ENCODE measurements at regions not wholly inside any gene's neighbourhood (a gene's known extent, or its start where the extent isn't known, plus 50 kb on each side); places are given as distances from the start of the nearest gene placed in this dataset.

DNA sequence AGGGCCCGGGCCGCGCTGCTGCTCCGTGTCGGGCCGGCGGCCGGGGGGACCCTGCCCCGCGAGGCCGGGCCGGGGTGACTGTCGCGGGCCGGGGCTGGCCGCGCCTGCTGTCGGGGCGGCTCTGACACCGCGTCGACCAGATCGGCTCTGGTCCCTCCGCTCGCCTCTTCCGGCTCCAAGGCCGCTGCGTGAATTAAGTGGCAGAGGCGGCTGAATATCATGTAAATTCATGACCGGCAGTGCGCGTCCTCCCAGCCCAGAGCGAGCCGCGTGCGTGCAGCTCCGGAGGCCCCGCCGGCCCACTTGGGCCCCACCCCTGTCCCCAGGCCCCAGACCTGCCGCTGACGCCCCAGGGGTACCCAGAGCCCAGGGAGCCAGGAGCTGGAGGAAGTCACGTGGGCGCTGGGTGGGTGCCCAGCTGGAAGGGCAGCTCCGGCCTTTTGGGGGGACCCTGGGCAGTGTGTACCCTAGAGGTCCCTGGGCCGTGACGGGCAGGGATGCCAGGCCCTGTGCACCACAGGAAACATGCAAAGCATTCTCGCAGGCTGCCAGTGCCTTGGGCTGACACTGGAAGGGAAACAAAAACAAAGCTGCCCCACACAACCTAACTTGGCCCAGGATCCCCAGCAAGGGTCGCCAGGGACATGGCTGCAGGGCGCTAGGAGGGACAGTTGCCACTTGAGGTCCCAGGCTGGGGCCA lies 584.0 kb upstream of the MKI67 start:
- TF ChIP-seq, protein P1, sequence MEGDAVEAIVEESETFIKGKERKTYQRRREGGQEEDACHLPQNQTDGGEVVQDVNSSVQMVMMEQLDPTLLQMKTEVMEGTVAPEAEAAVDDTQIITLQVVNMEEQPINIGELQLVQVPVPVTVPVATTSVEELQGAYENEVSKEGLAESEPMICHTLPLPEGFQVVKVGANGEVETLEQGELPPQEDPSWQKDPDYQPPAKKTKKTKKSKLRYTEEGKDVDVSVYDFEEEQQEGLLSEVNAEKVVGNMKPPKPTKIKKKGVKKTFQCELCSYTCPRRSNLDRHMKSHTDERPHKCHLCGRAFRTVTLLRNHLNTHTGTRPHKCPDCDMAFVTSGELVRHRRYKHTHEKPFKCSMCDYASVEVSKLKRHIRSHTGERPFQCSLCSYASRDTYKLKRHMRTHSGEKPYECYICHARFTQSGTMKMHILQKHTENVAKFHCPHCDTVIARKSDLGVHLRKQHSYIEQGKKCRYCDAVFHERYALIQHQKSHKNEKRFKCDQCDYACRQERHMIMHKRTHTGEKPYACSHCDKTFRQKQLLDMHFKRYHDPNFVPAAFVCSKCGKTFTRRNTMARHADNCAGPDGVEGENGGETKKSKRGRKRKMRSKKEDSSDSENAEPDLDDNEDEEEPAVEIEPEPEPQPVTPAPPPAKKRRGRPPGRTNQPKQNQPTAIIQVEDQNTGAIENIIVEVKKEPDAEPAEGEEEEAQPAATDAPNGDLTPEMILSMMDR (IDR thresholded peaks at IDR 0.05), result no peak
- no peaks in the 10 kb centered on the region for H3K9me3 ChIP-seq
- H3K27me3 ChIP-seq, result peaks cover 34% of the 10 kb centered on the region
- no peaks in the 10 kb centered on the region for H3K4me1 ChIP-seq (ENCODE audit: control insufficient read depth in 1 of 2, insufficient read depth in 1 of 2, low read depth in 1 of 2, low read length in 1 of 2)
- H3K36me3 ChIP-seq, result no peaks in the 10 kb centered on the region
- H3K27ac ChIP-seq, result no peak overlapping the region
- H3K4me3 ChIP-seq (ENCODE audit: low read depth in 1 of 2, low read length in 1 of 2), result no peak overlapping the region

DNA sequence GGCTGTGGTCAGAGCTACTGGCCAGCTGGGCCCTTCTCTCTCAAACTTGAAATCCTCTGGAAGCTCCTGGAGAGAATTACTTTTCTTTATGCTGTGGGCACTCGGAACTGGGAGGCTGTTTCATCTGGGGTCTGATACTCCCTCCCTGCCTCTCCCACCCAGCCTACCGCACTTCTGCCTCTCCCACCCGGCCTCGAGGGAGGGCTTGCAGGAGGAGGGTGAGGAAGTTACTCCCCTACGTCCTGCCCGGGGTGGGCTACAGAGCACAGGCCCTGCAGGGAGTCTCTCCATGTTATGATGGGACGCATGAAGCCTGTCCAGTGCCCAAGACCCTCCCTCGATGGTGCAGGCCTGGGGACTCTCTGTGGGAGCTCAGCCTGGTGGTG lies 584.6 kb upstream of the MKI67 start:
- H3K27me3 ChIP-seq, result peaks cover 34% of the 10 kb centered on the region
- no peaks in the 10 kb centered on the region for H3K9me3 ChIP-seq
- TF ChIP-seq, protein P1 (IDR thresholded peaks at IDR 0.05), result no peak
- H3K4me3 ChIP-seq (ENCODE audit: low read depth in 1 of 2, low read length in 1 of 2), result no peak overlapping the region
- no peaks in the 10 kb centered on the region for H3K36me3 ChIP-seq
- H3K4me1 ChIP-seq (ENCODE audit: control insufficient read depth in 1 of 2, insufficient read depth in 1 of 2, low read depth in 1 of 2, low read length in 1 of 2), result no peaks in the 10 kb centered on the region
- H3K27ac ChIP-seq, result no peak overlapping the region

DNA sequence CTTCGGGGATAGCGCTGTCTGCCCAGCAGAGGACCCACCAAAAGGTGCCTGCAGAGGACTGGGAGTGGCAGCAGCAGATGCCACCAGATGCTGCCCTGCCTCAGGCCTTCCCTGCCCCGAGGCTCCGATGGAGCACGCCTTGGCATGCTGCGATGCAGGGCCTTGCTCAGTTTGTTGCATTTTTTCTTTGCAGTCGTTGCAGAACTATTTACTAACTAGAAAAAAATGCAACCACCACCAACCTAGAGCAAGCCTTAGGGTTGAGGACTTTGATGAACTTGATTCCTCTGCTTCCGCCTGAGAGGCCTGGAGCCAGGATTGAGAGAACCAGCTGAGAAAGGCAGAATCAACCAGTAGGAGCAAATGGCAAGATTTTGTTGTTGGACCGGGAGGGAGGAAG lies 585.6 kb upstream of the MKI67 start:
- TF ChIP-seq, protein P1 (IDR thresholded peaks at IDR 0.05), result no peak
- Histone ChIP-seq H3K36me3 (no peaks in the 10 kb centered on the region), H3K27me3 (peaks cover 34% of the 10 kb centered on the region), H3K9me3 (no peaks in the 10 kb centered on the region), H3K4me3 (ENCODE audit: low read depth in 1 of 2, low read length in 1 of 2) (no peak overlapping the region), H3K4me1 (ENCODE audit: control insufficient read depth in 1 of 2, insufficient read depth in 1 of 2, low read depth in 1 of 2, low read length in 1 of 2) (no peaks in the 10 kb centered on the region), H3K27ac (no peak overlapping the region)

- Histone ChIP-seq H3K9me3 (no peaks in the 10 kb centered on the region), H3K27ac (no peak overlapping the region), H3K4me1 (ENCODE audit: control insufficient read depth in 1 of 2, insufficient read depth in 1 of 2, low read depth in 1 of 2, low read length in 1 of 2) (no peaks in the 10 kb centered on the region), H3K27me3 (peaks cover 34% of the 10 kb centered on the region), H3K36me3 (no peaks in the 10 kb centered on the region), H3K4me3 (ENCODE audit: low read depth in 1 of 2, low read length in 1 of 2) (no peak overlapping the region)
- TF ChIP-seq, protein P1 (IDR thresholded peaks at IDR 0.05), result no peak
Measured at GRCh38 chr10:128712661-128713400, 586.6 kb upstream of the MKI67 start.

DNA sequence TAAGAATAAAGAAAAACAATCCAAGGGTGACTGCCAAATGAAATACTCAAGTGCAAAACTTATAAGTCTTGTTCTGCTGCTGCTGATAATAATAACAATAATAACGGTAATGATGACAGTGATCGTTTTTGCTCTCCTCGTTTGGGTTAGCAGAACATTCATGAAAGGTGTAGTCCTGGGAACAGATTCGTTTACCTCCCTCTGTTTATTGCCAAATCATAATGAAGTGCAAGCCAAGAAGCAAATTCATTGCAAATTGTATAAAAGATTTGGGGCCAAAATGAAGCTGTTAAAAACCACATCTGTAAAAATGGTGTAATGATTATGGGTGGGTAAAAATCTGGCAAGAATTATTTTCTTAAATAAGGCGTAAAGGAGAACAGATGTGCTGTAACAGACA lies 587.2 kb upstream of the MKI67 start:
- Histone ChIP-seq H3K9me3 (no peaks in the 10 kb centered on the region), H3K27me3 (peaks cover 33% of the 10 kb centered on the region), H3K4me1 (ENCODE audit: control insufficient read depth in 1 of 2, insufficient read depth in 1 of 2, low read depth in 1 of 2, low read length in 1 of 2) (no peaks in the 10 kb centered on the region), H3K36me3 (no peaks in the 10 kb centered on the region), H3K27ac (no peak overlapping the region), H3K4me3 (ENCODE audit: low read depth in 1 of 2, low read length in 1 of 2) (no peak overlapping the region)
- TF ChIP-seq, protein P1 (IDR thresholded peaks at IDR 0.05), result no peak
